ENCODE measurements at regions not wholly inside any gene's neighbourhood (a gene's known extent, or its start where the extent isn't known, plus 50 kb on each side); places are given as distances from the start of the nearest gene placed in this dataset.
"Not testable (repeated sequence)": the region's sequence is repeated elsewhere in the genome, so short reads cannot be mapped to it uniquely, and the experiment has no call there.

DNA sequence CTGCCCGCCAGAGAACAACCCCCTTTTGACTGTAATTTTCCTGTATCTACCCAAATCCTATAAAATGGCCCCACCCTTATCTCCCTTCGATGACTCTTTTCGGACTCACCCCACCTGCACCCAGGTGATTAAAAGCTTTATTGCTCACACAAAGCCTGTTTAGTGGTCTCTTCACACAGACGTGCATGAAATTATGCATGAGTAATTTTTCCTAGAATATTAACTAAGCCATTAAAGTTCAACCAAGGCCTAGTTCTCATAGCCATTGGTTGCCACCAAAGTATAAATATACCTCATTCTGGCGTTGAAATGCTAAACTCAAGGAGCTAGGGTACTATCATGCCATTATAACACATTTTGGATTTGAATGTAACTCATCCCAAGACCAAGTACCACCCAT lies 243.9 kb downstream of the ZNF608 start:
- DNase-seq, result no peak

DNA sequence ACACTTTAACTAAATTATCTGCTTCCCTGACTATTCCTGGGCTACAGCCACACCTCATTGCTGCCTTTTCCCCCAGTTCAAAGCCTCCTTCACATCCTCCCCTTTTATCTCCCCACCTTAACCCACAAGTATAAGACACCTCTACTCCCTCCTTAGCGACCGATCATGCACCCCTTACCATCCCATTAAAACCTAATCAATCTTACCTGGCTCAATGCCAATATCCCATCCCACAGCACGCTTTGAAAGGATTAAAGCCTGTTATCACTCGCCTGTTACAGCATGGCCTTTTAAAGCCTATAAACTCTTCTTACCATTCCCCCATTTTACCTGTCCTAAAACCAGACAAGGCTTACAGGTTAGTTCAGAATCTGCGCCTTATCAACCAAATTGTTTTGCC lies 246.6 kb downstream of the ZNF608 start:
- not testable (repeated sequence) for DNase-seq

GRCh38 chr5:124496968-124497367 lies 249.5 kb downstream of the ZNF608 start:
- not testable (repeated sequence) for DNase-seq

GRCh38 chr5:124494540-124495116 lies 251.8 kb downstream of the ZNF608 start:
- DNase-seq, result no peak

DNA sequence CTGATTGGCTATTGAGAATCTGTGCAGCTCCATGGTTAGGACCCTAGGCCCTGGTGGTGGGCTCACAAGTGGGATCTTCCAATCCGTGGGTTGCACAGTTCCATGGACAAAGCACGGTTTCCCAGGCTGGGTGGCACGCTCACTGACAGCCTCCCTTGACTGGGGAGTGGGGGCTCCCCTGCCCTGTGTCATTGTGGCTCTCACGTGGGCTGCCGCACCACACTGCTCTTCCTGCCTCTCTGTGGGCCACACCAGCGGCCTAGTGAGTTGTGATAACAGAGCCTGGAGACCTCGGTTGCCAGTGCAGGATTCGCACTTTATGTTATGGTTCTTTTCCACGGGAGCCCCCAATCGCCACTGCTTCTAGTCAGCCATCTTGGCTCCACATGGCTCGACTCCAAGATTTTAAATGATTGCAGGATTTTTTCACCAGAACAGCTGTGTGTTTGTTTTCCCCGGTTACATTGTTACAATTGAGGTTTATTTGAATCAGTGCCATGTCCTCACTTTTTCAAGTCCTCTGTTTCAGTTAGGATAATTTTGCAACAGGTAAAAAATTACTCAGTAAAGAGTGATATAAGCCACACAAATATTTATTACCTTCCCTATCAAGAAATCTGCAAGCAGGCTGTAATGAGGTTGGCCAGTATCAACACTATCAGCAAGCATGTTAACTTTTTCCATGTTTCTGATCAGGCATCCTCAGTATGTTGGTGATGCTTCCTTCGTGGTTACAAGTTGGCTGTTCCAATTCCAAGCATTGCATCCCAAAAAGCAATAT lies 253.8 kb downstream of the ZNF608 start:
- no peak for DNase-seq

DNA sequence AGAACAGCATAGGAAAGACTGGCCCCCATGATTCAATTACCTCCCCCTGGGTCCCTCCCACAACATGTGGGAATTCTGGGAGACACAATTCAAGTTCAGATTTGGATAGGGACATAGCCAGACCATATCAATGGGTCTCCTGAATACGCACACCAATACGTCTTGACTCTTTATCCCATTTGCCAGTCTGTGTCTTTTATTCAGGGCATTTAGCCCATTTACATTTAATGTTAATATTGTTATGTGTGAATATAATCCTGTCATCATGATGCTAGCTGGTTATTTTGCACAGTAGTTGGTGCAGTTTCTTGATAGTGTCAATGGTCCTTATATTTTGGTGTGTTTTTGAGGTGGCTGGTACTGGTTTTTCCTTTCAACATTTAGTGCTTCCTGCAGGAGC lies 256.1 kb downstream of the ZNF608 start:
- not testable (repeated sequence) for DNase-seq

GRCh38 chr5:124481419-124481818 lies 265.0 kb downstream of the ZNF608 start:
- DNase-seq, result no peak

DNA sequence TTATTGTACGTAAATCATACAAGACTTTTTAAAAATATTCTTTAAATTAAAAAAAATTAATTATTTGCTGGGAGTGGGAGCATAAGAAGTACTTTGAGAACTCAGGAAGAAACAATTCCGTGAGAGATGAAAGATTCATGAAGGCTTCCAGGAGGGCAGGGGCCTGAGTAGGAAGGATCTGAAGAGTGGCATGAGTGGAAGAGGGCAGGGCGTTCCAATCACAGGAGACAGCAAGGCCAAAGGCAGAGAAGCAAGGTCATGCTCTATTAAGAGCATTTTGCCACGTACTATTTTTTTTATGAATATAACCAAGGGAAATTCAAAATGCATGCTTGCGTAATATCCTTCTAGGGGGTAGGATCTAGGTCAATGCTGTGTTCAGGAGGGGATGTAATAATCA lies 265.5 kb downstream of the ZNF608 start:
- no peak for DNase-seq

- DNase-seq, result peak in 1 of 2 experiments; percentile 67
Observed at GRCh38 chr5:124480022-124480421, 266.4 kb downstream of the ZNF608 start.

GRCh38 chr5:124478264-124478663 lies 268.2 kb downstream of the ZNF608 start:
- no peak for DNase-seq

- DNase-seq, result no peak
Observed at GRCh38 chr5:124477577-124477976, 268.9 kb downstream of the ZNF608 start.

DNA sequence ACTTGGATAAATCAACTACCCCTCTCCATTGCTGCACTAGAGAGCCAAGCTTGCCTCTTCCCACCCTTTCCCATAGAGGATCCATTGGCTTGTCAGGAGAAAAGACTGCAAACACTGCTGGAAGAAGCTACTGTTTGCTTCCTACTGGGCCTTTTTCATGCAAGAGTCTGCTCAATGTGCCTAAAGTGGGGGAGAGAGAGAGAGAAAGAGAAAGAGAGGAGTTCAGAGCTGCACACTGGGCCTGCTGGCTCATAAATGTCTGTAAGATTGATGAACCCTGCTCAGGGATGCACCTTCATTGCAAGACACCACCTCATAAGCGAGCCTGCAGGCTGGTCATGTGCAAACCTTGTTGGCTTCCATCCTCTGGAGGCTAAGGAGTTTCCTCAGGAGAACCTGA lies 269.4 kb downstream of the ZNF608 start:
- DNase-seq, result no peak

DNA sequence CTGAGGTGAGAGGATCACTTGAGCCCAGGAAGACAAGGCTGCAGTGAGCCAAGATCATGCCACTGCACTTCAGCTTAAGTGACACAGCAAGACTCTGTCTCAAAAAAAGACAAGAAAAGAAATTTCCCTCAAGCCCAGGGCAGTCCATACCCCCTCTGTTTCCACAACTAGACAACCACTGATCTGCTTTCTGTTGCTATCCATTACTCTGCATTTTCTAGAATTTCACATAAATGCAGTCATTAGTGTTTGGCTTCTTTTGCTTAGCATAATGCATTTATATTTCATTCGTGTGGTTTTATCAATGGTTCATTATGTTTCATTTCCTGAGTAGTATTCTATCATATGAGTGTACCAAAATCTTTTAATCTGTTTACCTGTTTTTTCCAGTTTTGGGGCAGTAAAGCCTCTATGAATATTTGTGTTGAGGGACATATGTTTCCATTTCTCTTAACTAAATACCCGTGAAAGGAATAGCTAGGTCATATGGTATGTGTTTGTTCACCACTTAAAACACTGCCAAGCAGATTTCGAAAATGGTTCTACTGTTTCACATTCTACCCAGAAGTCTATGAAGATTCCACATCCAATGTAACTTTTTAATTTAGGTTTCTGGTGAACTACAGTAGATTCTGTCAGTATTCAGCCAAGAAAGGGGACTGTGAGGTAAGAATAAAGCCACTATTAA lies 271.8 kb downstream of the ZNF608 start:
- peak in 1 of 2 experiments; percentile 22 for DNase-seq

DNA sequence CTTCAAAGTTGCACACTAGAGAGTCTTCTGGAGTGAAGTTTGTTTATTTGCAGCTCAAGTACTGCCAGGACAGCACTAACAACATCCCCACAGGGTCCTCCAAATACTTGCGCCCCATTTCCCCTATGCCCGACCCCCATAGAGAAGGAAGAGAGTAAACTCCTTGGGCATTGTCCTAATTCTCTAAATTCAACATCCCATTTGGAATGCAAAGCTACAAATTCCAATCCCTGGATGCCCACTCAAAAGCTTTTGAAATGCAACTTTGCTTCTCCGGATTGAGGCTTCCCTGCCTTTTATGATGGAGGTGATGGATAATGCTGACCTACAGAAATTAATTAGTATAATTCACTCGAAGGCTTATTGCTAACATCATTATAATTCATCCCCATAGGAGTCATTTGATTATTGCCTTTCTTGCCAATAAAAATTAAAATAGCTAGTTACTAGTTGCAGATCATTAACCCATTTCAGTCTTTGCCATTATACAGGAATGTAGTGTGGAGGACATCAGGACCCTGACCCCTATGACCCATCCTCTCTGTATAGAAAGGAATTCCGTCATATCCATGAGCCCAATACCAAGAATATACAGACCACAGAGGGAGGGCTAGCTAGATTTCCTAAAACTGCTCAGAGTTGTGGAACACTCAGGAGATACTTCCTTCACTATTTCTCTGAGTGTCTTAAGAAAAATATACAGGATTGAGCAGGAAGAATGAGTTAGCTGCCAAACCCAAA lies 277.6 kb downstream of the ZNF608 start:
- DNase-seq, result no peak

- DNase-seq, result no peak
Observed at GRCh38 chr5:124467745-124468144, 278.7 kb downstream of the ZNF608 start.

DNA sequence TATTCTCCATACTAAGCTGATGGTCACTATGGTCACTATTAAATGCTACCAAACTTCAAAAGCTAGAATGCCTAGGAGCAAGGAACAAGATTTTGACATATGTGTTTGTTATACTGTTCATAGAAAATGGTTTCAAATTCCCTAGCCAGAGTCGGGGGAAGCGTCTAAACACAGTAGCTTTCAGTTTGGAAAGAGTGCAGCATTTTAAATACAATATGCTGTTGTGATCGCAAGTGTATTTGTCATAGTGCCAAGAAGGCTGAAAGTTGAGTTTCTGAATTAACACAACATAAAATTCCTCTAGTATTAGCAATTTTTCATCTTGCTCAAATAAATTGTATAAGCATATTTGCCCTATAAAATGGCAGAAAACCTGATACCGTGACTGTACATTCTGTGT lies 280.4 kb downstream of the ZNF608 start:
- DNase-seq, result no peak

DNA sequence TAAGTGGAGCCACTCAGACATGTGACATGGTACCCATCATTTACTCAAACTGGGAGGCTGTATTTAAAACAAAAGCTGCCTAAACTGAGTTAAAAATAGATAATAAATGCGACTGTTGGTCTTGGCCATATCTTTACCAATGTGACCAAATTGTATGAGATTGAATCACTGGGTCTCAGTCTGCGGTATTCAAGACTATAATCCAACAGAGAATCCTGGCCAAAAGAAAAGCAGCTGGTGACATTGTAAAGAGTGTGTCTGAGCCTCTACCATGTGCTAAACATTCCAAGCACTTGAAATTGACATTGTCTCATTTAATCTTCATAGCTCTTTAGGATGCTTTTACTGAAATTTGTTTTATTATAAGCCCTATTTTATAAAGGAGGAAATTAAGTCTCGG lies 282.6 kb downstream of the ZNF608 start:
- DNase-seq, result no peak

GRCh38 chr5:124462751-124463150 lies 283.7 kb downstream of the ZNF608 start:
- DNase-seq, result no peak

DNA sequence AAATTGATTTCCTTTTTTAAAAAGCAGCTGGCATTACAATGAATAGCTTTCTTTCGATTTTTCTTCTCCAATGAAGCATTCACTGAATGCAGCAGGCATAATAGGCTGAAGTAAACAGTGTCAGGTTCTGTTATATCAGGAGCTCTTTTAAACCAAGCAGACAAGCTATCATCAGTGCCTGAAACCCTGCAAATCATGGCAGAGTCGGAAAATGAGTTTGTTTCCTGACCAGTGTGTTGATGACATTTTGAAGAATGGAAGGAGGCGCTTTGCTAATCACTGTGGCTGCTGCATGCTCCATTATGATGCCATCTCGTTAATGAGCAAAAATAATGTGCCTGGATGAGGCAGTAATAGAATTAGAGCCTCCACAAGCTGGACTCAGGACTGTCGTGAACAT lies 284.5 kb downstream of the ZNF608 start:
- no peak for DNase-seq

GRCh38 chr5:124461157-124461556 lies 285.3 kb downstream of the ZNF608 start:
- DNase-seq, result no peak

GRCh38 chr5:124460642-124461041 lies 285.8 kb downstream of the ZNF608 start:
- peak in 1 of 2 experiments; percentile 39 for DNase-seq

- no peak for DNase-seq
Observed at GRCh38 chr5:124459984-124460383, 286.5 kb downstream of the ZNF608 start.

DNA sequence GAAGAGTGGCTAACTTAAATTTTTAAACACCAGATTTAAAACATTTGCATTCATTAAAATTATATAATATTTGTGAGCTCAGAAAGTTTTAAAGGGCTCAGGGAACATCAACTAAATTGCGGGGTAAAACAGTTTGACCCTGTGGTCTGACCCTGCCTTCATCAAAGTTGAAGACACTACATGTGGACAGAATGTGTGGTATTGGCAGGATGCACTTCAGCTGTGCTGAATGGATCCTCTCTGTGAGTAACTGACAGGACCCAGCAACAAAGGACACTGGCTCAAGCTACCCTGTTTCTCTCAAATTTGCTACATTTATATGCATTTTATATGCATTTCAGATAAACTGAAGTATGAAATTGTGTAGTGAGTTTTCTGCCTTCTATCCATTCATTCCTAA lies 288.5 kb downstream of the ZNF608 start:
- DNase-seq, result no peak
